GM18858 (cell line): ENCODE measurements at regions not wholly inside any gene's neighbourhood (a gene's known extent, or its start where the extent isn't known, plus 50 kb on each side); places are given as distances from the start of the nearest gene placed in this dataset.

Source experiments
- ATAC-seq: cut with Tn5 transposase; IDR thresholded peaks from one replicate; pipeline ENCODE4 v1.9.1; 2021; ENCODE audit not compliant: unreplicated experiment

GRCh38 chr9:23563517-23563916 lies 262.5 kb downstream of the ELAVL2 start:
- ATAC-seq, result no peak

GRCh38 chr9:23567516-23568165 lies 258.4 kb downstream of the ELAVL2 start:
- no peak for ATAC-seq

DNA sequence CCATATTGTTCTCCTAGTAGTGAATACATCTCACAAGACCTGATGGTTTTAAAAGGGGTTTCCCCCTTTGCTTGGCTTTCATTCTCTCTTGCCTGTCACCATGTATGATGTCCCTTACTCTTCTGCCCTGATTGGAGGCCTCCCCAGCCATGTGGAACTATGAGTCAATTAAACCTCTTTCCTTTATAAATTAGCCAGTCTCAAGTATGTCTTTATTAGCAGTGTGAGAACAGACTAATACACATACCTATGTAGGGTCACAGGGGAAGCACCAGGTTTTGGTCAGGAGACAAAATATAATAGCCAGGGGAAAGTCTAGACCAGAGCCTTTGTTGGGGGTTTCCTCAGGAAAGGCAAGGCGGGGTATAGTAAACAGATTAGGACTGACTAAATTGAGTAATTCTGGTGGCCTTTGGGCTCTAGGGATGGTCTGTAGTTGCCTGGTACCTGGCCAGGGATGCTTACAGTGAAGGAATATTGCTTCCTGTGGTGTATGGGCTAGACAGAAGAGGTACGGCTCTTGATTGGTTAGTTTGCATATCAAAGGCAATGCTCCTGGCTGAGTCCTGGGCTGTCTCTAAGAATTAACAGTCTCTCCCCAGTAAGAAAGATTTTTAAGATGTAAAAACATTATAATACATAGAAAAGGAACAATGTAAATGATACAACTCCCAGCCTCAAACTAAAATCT lies 254.5 kb downstream of the ELAVL2 start:
- ATAC-seq, result no peak

DNA sequence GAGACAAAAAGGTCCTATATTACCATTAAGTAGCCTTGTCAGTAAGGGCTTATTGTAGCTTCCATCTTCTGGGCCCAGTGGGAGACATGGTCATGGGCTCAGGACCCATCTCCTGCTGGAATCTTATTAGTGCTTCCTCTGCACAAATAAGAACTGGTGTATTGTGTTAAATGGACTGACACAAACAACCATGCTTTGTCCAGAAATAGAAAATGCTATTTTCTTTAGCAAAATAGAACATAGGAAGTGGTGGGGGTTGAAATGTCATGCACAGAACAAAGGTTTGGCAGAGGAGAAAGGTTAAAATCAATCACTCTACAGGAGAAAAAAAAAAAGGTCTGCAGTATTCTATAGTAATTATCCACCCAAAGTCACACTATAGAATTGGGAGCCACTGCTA lies 252.2 kb downstream of the ELAVL2 start:
- no peak for ATAC-seq

DNA sequence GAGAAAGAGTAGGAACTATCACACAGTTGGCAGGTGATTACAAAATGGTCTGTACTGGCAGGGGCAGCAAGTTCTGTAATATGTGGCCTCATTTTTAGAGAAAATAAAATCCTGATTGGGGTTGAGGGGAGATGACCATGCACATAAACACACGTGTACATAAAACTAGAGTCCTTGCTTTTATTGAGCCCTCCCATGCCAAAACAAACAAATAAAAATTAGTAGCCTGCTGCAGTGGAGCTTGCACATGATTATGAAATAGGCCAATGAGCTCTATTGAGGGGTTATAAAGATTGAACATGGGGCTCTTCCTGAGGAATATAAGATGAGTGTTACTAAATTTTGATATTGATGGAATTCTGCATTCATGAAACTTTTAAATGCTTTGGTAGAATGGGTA lies 248.4 kb downstream of the ELAVL2 start:
- ATAC-seq, result no peak

DNA sequence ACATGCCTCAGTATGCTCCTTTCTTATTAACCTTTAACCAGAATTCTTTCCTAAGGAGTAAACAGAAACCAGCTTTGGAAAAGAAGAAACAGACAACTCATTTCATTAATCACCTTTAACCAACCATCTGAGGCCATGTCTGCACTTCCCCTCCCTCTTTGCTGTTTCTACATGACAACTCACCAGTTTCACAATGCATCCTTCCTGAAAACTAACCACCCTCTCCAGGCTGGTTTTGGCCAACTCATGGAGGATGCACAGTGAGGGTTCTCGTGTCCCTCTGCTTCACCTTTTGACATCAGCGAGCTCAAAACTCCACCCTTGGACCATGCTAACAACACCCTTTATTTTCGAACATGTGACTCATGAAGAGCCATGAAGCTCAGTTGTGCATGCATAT lies 244.1 kb downstream of the ELAVL2 start:
- ATAC-seq, result no peak

GRCh38 chr9:23582836-23583235 lies 243.2 kb downstream of the ELAVL2 start:
- no peak for ATAC-seq

DNA sequence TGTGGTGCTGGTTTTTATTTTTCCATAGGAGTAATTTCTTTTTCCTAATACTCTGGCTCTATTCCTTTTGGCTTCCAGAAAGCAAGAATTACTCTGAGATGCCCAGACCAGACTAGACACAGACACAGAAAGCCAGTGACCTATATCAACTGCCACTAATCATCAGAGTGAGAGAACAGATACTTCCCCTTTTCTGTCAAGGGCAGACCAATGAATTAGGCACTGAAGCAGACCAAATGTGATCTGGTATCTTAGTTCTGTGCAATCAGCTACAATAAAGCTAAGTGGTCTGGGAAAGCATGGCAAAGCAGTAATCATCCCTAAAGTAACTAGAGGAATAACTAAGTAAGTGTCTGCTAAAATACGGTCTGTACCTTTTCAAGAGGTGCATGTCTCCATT lies 239.1 kb downstream of the ELAVL2 start:
- peak; percentile 61 for ATAC-seq

GRCh38 chr9:23587433-23587832 lies 238.6 kb downstream of the ELAVL2 start:
- no peak for ATAC-seq

DNA sequence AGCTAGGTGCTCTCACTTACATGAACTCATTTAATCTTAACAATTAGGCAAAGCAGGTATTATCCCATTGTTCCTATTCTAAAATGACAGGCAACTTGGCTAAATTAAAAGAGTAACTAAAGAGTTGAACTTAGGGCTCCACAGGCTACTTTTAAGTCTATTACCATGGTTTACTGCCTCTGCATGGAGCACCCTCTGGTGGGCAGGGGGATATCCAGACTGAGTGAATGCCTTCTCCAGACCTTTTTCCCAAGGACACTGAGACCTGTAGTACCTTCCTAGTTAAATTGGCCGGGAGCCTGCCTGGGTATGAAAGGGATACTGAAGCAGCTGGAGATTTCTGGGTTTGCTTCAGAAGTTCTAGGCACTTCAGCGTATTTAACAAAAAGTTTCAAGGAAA lies 238.1 kb downstream of the ELAVL2 start:
- ATAC-seq, result no peak

- ATAC-seq, result peak; percentile 65
Measured at GRCh38 chr9:23590276-23591000, 235.6 kb downstream of the ELAVL2 start.

GRCh38 chr9:23594421-23594820 lies 231.6 kb downstream of the ELAVL2 start:
- ATAC-seq, result no peak

GRCh38 chr9:23596913-23597634 lies 229.0 kb downstream of the ELAVL2 start:
- no peak for ATAC-seq

DNA sequence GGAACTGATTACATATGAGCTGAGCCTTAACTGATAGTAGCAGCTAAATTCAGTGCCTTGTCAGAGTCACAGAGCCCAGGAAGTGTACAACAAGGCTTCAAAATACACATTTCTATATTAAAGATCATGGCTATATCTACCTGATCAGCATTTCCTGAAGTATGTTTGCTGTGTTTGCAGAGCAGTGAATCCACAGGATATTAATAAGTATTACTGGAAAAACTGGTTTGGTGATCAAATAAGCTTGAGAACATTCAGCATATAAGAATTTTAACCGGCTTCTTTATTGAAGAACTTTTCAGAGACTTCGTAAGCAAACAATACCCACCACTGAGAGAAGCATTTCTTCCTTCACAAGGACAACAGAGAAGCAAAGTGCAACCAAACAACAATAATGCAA lies 227.0 kb downstream of the ELAVL2 start:
- ATAC-seq, result no peak

DNA sequence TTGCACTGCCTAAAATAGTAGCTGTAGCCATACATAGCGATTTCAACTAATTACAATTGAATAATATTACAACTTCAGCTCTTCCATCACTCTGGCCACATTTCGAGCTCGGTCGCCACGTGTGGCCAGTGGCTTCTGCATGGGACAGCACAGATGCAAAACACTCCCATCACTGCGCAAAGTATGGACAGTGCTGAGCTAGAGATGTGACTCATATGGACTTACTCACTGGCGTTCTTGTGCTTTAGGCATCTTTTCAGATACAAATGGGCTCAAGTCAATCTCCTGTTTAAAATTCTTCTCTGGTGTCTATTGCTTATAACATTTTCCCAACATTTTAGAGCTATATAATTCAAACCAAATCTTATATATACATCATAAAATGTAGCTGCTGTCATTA lies 222.7 kb downstream of the ELAVL2 start:
- ATAC-seq, result no peak

GRCh38 chr9:23606107-23606506 lies 219.9 kb downstream of the ELAVL2 start:
- no peak for ATAC-seq

GRCh38 chr9:23608456-23608855 lies 217.6 kb downstream of the ELAVL2 start:
- no peak for ATAC-seq

DNA sequence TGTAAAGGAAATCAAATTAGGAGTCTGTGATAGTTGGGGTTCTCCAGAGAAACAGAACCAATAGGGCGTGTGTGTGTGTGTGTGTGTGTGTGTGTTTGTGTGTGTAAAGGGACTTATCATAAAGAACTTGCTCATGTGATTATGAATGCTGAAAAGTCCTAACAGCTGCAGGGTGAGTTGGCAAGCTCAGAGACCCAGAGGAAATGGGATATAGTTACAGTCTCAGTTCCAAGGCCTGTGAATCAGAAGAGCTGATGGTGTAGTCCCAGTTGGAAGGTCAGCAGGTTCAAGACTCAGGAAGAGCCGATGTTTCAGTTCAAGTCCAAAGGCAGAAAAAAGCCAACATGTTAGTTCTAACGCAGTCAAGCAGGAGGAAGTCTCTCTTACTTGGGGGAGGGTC lies 214.2 kb downstream of the ELAVL2 start:
- no peak for ATAC-seq

DNA sequence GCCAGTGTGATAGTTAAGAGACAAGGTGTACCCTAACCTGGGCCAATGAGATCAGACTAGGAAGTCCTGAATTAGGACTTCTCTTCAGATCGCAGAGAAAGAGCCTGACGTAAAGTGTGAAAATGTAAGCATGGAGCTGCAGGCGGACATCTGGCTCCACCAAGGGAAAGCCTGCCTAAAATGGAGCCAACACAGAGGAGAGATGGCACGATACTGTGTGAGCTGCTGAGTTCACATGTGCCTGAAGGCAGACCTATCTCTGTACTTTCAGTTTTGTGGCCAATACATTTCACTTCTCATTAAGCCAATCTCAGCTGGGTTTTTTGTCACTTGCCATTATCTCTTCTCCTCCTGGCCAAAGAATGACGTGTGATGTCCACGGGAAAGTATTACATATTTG lies 210.5 kb downstream of the ELAVL2 start:
- no peak for ATAC-seq

GRCh38 chr9:23621188-23621587 lies 204.9 kb downstream of the ELAVL2 start:
- ATAC-seq, result no peak

GRCh38 chr9:23621924-23622323 lies 204.1 kb downstream of the ELAVL2 start:
- no peak for ATAC-seq

DNA sequence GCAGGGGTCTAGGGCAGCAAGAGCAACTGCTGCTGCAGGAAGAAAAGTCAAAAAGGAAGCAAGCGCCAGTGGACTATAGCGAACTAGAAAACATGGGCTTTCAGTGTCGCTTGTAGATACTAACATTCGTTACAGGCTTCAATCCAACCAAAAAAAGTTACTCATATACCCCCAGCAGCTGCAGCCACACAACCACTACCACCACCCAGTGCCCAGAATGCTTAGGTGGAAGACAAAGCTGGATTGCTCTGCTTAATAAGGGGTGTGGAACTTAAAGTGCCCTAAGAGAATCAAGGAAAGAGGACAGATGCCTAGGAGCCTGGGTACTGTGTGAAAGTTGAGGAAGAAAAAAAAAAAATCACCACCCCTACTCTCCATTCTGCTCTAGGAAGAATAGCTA lies 203.6 kb downstream of the ELAVL2 start:
- ATAC-seq, result no peak
